ENCODE measurements at regions not wholly inside any gene's neighbourhood (a gene's known extent, or its start where the extent isn't known, plus 50 kb on each side); places are given as distances from the start of the nearest gene placed in this dataset.

DNA sequence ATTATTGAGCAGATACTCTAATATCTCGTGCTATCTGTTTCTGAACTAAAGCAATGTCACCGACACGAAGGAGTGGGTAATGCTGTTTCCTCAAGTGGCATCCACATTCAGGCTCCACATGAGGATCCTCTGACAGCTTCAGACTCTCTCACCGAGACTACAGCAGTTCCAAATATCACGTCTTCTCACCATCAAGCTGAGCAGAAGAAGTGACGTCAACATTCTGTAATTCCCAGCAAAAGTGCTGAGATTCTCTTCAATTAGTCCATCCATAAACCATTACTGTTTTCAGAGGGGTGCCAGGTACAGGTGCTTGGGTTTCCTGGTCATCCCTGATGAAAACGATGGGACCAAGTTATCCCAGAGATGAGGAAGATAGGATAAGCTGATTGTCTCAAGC, 110.0 kb upstream of the DACH1 start:
- DNase-seq (ENCODE audit: low read depth), result no peak

DNA sequence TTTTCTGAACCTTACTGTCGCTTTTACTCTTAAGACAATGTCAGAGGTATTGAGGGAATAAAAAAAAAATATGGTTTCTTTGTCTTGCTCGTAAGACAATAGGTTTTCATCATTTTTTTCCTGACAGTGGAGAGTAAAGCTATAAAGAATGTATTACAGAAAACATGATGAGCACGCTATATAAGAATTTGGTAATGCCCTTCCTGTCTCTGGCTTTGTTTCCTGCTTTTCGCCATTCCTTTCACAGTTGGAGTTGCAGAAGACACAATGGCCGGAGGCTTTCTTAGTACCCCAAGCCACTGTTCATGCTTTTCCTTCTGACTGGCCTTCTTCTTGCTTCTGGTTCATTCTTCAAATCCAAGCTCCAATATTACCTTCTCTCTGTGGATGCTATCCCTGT, 101.0 kb upstream of the DACH1 start:
- no peak for DNase-seq (ENCODE audit: low read depth)

DNA sequence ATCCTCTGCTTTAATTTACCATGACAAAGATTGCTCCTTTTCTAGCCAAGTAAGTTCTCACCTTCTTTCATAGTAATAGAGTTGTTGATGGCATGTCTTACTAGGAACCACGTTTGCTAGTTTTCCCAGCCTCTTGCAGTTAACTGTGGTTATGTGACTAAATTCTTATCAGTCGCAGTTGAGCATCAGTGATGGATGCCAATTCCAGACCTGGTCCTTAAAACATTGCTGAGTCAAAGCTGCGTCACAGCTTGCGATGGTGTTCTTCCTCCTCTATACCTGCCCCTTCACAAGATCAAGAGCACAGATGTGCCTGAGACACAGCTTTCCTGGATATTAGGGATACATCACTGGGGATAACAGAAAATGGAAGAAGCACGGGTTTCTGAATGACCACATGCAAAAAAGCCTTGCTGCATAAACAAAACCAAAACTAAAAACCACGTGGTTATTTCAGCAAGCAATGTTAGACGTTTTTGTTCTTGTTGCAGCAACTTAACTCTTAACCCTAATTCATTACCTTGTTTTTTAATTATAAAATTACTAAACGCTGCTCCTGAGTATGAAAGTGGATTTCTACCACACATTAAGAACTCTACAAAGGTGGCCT, 97.6 kb upstream of the DACH1 start:
- no peak for DNase-seq (ENCODE audit: low read depth)

- DNase-seq (ENCODE audit: low read depth), result no peak
These were observed 95.7 kb upstream of the DACH1 start for GRCh38 chr13:71962735-71963134.

GRCh38 chr13:71962126-71962525, 95.1 kb upstream of the DACH1 start:
- DNase-seq (ENCODE audit: low read depth), result no peak

GRCh38 chr13:71949441-71949840, 82.4 kb upstream of the DACH1 start:
- DNase-seq (ENCODE audit: low read depth), result no peak

- DNase-seq (ENCODE audit: low read depth), result no peak
These were observed 72.2 kb upstream of the DACH1 start for GRCh38 chr13:71939186-71939585.

GRCh38 chr13:71935166-71935840, 68.3 kb upstream of the DACH1 start:
- no peak for DNase-seq (ENCODE audit: low read depth)

DNA sequence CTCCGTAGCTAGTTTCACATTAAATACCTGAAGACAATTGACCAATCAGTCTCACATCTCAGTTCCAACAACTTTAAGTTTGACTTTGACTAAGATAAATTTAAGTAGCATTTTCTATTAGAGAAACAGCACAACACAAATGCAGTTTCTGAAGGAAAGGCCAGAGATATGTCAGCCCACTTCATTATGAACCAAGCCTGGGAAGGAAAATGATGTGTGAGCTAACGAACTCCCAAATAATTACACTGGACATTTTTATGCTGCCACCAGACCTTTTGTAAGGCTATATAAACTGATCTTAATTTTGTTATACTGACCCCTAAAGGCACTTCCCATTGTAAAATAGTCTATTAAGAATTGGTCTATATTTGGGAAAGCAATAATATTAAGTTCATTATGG, 57.9 kb upstream of the DACH1 start:
- DNase-seq (ENCODE audit: low read depth), result no peak

- DNase-seq (ENCODE audit: low read depth), result no peak
These were observed 55.2 kb upstream of the DACH1 start for GRCh38 chr13:71922194-71922593.

Data from stimulated activated CD8-positive, alpha-beta memory T cell treated with anti-CD3 and anti-CD28 coated beads, Interleukin-15, amount 100 ng/mL, for 1 hour (primary cell).